ENCODE measurements at regions not wholly inside any gene's neighbourhood (a gene's known extent, or its start where the extent isn't known, plus 50 kb on each side); places are given as distances from the start of the nearest gene placed in this dataset.
A peak's percentile ranks its signal among the peaks of the same experiment; 100 is the strongest.
"Not testable (repeated sequence)": the region's sequence is repeated elsewhere in the genome, so short reads cannot be mapped to it uniquely, and the experiment has no call there.

- no peak for DNase-seq (ENCODE audit: low read depth)
These were observed 171.1 kb upstream of the KLF6 start for GRCh38 chr10:3955955-3956617.

- no peak for DNase-seq (ENCODE audit: low read depth)
These were observed 170.5 kb upstream of the KLF6 start for GRCh38 chr10:3955493-3955892.

GRCh38 chr10:3954615-3955014, 169.6 kb upstream of the KLF6 start:
- no peak for DNase-seq (ENCODE audit: low read depth)

GRCh38 chr10:3954007-3954406, 169.0 kb upstream of the KLF6 start:
- not testable (repeated sequence) for DNase-seq (ENCODE audit: low read depth)

- DNase-seq (ENCODE audit: low read depth): no peak
These were observed 167.0 kb upstream of the KLF6 start for GRCh38 chr10:3951993-3952392.

GRCh38 chr10:3950676-3951275, 165.8 kb upstream of the KLF6 start:
- peak; percentile 56 for DNase-seq (ENCODE audit: low read depth)

GRCh38 chr10:3949711-3950110, 164.7 kb upstream of the KLF6 start:
- DNase-seq (ENCODE audit: low read depth): no peak

GRCh38 chr10:3948843-3949242, 163.8 kb upstream of the KLF6 start:
- peak; percentile 61 for DNase-seq (ENCODE audit: low read depth)

- no peak for DNase-seq (ENCODE audit: low read depth)
These were observed 161.5 kb upstream of the KLF6 start for GRCh38 chr10:3946234-3947229.

- no peak for DNase-seq (ENCODE audit: low read depth)
These were observed 160.0 kb upstream of the KLF6 start for GRCh38 chr10:3945026-3945425.

GRCh38 chr10:3944591-3944990, 159.6 kb upstream of the KLF6 start:
- DNase-seq (ENCODE audit: low read depth): no peak

- DNase-seq (ENCODE audit: low read depth): no peak
These were observed 158.8 kb upstream of the KLF6 start for GRCh38 chr10:3943695-3944257.

- DNase-seq (ENCODE audit: low read depth): no peak
These were observed 158.0 kb upstream of the KLF6 start for GRCh38 chr10:3942937-3943489.

- DNase-seq (ENCODE audit: low read depth): no peak
These were observed 156.7 kb upstream of the KLF6 start for GRCh38 chr10:3941676-3942075.

GRCh38 chr10:3936422-3937040, 151.5 kb upstream of the KLF6 start:
- DNase-seq (ENCODE audit: low read depth): no peak

GRCh38 chr10:3935933-3936359, 150.9 kb upstream of the KLF6 start:
- DNase-seq (ENCODE audit: low read depth): no peak

- peak; percentile 46 for DNase-seq (ENCODE audit: low read depth)
These were observed 150.1 kb upstream of the KLF6 start for GRCh38 chr10:3935141-3935540.

- DNase-seq (ENCODE audit: low read depth): no peak
These were observed 148.7 kb upstream of the KLF6 start for GRCh38 chr10:3933733-3934132.

- no peak for DNase-seq (ENCODE audit: low read depth)
These were observed 147.8 kb upstream of the KLF6 start for GRCh38 chr10:3932597-3933375.

GRCh38 chr10:3931901-3932300, 146.9 kb upstream of the KLF6 start:
- DNase-seq (ENCODE audit: low read depth): no peak

- DNase-seq (ENCODE audit: low read depth): no peak
These were observed 146.2 kb upstream of the KLF6 start for GRCh38 chr10:3931224-3931623.

Measured in activated gamma-delta T cell treated with anti-CD3 and anti-CD28 coated beads, Interleukin-2, amount 50 U/mL, for 16 hours (primary cell).